Stomach (tissue), 4 donors: ENCODE measurements at regions not wholly inside any gene's neighbourhood (a gene's known extent, or its start where the extent isn't known, plus 50 kb on each side); places are given as distances from the start of the nearest gene placed in this dataset.

Experiments
- CTCF ChIP-seq, 7 experiments: fragments of 450-650 bp in 4 of 7; fragments of 200-600 bp in 3 of 7; sonication (generic) in 3 of 7; IDR thresholded peaks; one replicate each; pipeline ENCODE4 v1.5.1; 2016 to 2019; ENCODE audit warnings: antibody characterized with exemption in 7 of 7, control low read depth in 2 of 7, mild to moderate bottlenecking in 1 of 7
- POLR2A ChIP-seq, 4 donors: fragments of 450-650 bp; IDR thresholded peaks; one replicate each; pipeline ENCODE4 v1.6.1; 2016; ENCODE audit warnings: antibody characterized with exemption in 4 of 4, control low read depth in 2 of 4, mild to moderate bottlenecking in 1 of 4, moderate library complexity in 1 of 4
- POLR2AphosphoS5 ChIP-seq, 3 donors: sonication (generic); formaldehyde crosslinking; IDR thresholded peaks; one replicate each; pipeline ENCODE4 v1.6.1; 2016; ENCODE audit warnings: antibody characterized with exemption in 3 of 3

GRCh38 chr4:96136056-96136455 is 296.2 kb downstream of the PDHA2 start:
- TF ChIP-seq CTCF (IDR thresholded peaks at IDR 0.05) (no peak), POLR2A (IDR thresholded peaks at IDR 0.05) (no peak), POLR2AphosphoS5 (IDR thresholded peaks at IDR 0.05) (no peak)
